ENCODE measurements at regions not wholly inside any gene's neighbourhood (a gene's known extent, or its start where the extent isn't known, plus 50 kb on each side); places are given as distances from the start of the nearest gene placed in this dataset.

DNA sequence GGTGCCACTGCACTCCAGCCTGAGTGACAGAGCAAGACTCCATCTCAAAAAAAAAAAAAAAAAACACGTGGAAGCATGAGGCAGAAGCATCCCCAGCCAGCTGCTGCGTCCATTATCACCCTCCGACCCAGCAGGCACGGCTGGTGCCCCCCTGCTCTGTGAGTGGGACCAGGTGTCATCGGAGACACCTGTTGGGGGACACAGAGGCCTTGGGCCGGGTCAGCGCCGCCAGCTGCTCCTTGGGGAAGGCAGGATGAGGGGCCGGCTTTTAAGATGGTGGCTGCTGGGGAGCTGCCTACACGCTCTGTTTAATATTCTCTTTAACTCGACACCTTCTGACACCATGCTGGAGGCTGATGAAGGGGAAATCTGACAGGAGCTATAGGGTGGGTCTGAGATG is 80.2 kb upstream of the RUFY1 start:
- TF ChIP-seq NFIC (IDR thresholded peaks at IDR 0.05), result no peak

DNA sequence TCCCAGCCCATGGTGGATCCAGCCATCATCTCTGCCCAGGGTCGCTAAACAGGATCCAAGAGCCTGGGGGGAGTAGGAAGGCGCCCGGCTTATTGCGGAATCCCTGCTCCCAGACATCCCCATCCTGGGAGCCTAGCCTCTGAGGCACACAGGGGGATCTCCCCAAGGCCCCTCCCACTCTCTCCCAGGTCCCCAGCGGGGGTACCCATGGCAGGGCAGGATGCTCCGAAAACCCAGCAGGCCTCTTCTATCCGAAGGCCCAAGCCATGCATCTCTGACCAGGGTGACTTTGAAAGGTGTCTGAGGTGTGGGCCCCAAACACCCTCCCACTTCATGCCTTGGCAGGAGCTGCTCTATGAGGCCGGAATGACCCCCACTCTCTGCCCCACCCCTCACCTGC is 81.7 kb upstream of the RUFY1 start:
- TF ChIP-seq TCF12 (IDR thresholded peaks at IDR 0.05; ENCODE audit: low read depth), result no peak
- TF ChIP-seq ZBTB7A (IDR thresholded peaks at IDR 0.05; ENCODE audit: low read depth), result no peak
- TF ChIP-seq RAD21 (IDR thresholded peaks at IDR 0.05; ENCODE audit: low read depth), result no peak
- TF ChIP-seq, protein P1, sequence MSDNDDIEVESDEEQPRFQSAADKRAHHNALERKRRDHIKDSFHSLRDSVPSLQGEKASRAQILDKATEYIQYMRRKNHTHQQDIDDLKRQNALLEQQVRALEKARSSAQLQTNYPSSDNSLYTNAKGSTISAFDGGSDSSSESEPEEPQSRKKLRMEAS (IDR thresholded peaks at IDR 0.05), result no peak

DNA sequence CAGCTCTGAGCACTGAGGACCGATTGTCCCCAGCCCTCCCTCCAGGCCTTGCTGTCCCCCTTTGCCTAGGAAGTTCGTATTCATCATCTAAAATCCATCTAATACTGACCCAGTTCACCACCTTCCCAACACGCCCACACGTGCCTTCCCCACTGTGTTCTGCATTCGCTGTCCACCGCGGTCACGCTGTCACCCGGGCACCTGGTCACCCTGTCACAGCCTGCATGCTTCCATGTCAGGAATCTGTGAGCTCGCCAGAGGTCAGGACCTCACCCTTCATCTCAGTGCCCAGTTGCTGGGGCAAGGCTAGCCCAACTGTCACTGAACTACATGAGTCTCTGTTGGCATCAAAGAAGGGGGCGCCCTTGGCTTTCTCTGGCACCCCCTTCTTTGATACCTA is 82.9 kb upstream of the RUFY1 start:
- TF ChIP-seq EGR1 (IDR thresholded peaks at IDR 0.05), result no peak
- no peak for TF ChIP-seq RAD21 (IDR thresholded peaks at IDR 0.05; ENCODE audit: low read depth)
- TF ChIP-seq, protein P1 (IDR thresholded peaks at IDR 0.05), result no peak
- TF ChIP-seq CEBPB (IDR thresholded peaks at IDR 0.05), result no peak
- TF ChIP-seq TAF1 (IDR thresholded peaks at IDR 0.05; ENCODE audit: low read depth), result no peak
- no peak for TF ChIP-seq TCF12 (IDR thresholded peaks at IDR 0.05; ENCODE audit: low read depth)
- TF ChIP-seq, protein P2, sequence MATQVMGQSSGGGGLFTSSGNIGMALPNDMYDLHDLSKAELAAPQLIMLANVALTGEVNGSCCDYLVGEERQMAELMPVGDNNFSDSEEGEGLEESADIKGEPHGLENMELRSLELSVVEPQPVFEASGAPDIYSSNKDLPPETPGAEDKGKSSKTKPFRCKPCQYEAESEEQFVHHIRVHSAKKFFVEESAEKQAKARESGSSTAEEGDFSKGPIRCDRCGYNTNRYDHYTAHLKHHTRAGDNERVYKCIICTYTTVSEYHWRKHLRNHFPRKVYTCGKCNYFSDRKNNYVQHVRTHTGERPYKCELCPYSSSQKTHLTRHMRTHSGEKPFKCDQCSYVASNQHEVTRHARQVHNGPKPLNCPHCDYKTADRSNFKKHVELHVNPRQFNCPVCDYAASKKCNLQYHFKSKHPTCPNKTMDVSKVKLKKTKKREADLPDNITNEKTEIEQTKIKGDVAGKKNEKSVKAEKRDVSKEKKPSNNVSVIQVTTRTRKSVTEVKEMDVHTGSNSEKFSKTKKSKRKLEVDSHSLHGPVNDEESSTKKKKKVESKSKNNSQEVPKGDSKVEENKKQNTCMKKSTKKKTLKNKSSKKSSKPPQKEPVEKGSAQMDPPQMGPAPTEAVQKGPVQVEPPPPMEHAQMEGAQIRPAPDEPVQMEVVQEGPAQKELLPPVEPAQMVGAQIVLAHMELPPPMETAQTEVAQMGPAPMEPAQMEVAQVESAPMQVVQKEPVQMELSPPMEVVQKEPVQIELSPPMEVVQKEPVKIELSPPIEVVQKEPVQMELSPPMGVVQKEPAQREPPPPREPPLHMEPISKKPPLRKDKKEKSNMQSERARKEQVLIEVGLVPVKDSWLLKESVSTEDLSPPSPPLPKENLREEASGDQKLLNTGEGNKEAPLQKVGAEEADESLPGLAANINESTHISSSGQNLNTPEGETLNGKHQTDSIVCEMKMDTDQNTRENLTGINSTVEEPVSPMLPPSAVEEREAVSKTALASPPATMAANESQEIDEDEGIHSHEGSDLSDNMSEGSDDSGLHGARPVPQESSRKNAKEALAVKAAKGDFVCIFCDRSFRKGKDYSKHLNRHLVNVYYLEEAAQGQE (IDR thresholded peaks at IDR 0.05; ENCODE audit: low read depth), result no peak
- no peak for TF ChIP-seq CREB1 (IDR thresholded peaks at IDR 0.05; ENCODE audit: low read depth)
- TF ChIP-seq YY1 (IDR thresholded peaks at IDR 0.05; ENCODE audit: low read depth), result no peak

DNA sequence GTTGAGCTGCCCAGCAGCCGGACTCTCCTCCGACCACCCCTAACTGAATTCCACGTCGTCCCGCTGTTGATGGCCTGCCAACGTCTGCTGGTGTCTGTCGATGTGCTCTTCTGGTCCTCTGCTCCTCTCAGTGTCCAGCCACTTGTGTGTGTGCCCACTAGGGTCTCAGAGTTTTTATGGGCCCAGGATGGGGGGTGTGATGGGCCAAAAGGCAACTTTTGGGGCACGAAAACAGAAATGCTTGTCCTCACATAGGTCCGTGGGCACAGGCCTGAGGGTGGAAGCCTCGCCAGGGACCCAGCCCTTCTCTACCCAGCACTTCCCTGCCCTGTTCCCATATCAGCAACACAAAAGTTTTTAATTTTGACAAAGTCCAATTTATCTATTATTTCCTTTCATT is 85.7 kb upstream of the RUFY1 start:
- TF ChIP-seq CREB1 (IDR thresholded peaks at IDR 0.05; ENCODE audit: low read depth) (no peak), EGR1 (IDR thresholded peaks at IDR 0.05) (no peak), TEAD4 (IDR thresholded peaks at IDR 0.05) (no peak), FOXM1 (IDR thresholded peaks at IDR 0.05; ENCODE audit: borderline replicate concordance, low read depth) (no peak), EP300 (IDR thresholded peaks at IDR 0.05; ENCODE audit: borderline replicate concordance) (no peak), RAD21 (IDR thresholded peaks at IDR 0.05; ENCODE audit: low read depth) (no peak), YY1 (IDR thresholded peaks at IDR 0.05; ENCODE audit: low read depth) (no peak), NFIC (IDR thresholded peaks at IDR 0.05) (no peak), TAF1 (IDR thresholded peaks at IDR 0.05; ENCODE audit: low read depth) (no peak), TCF12 (IDR thresholded peaks at IDR 0.05; ENCODE audit: low read depth) (no peak), CEBPB (IDR thresholded peaks at IDR 0.05) (no peak), ZBTB7A (IDR thresholded peaks at IDR 0.05; ENCODE audit: low read depth) (no peak)
- TF ChIP-seq, protein P2 (IDR thresholded peaks at IDR 0.05; ENCODE audit: low read depth), result no peak
- TF ChIP-seq, protein P3, sequence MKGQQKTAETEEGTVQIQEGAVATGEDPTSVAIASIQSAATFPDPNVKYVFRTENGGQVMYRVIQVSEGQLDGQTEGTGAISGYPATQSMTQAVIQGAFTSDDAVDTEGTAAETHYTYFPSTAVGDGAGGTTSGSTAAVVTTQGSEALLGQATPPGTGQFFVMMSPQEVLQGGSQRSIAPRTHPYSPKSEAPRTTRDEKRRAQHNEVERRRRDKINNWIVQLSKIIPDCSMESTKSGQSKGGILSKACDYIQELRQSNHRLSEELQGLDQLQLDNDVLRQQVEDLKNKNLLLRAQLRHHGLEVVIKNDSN (IDR thresholded peaks at IDR 0.05), result no peak
- TF ChIP-seq, protein P1 (IDR thresholded peaks at IDR 0.05), result no peak

DNA sequence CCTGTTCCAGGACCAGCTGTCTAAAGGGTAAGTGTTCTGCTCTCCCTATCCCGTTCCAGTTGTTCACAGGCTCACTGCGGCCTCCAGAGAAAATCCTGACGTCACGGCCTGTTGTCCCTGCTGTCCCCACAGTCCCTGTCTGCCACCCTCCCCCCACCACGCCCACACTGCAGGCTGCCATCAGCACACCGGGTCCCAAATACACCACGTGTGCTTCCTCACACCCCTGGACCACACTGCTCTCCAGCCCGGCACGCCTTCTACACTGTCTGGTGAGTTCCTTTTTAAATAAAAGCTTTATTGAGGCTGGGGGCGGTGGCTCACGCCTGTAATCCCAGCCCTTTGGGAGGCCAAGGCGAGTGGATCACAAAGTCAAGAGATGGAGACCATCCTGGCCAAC is 88.3 kb upstream of the RUFY1 start:
- TF ChIP-seq, protein P3 (IDR thresholded peaks at IDR 0.05), result no peak
- TF ChIP-seq CREB1 (IDR thresholded peaks at IDR 0.05; ENCODE audit: low read depth) (no peak), TCF12 (IDR thresholded peaks at IDR 0.05; ENCODE audit: low read depth) (no peak), RAD21 (IDR thresholded peaks at IDR 0.05; ENCODE audit: low read depth) (no peak), FOXM1 (IDR thresholded peaks at IDR 0.05; ENCODE audit: borderline replicate concordance, low read depth) (no peak), TAF1 (IDR thresholded peaks at IDR 0.05; ENCODE audit: low read depth) (no peak), EGR1 (IDR thresholded peaks at IDR 0.05) (no peak), TEAD4 (IDR thresholded peaks at IDR 0.05) (no peak), CEBPB (IDR thresholded peaks at IDR 0.05) (no peak), YY1 (IDR thresholded peaks at IDR 0.05; ENCODE audit: low read depth) (no peak), EP300 (IDR thresholded peaks at IDR 0.05; ENCODE audit: borderline replicate concordance) (no peak), NFIC (IDR thresholded peaks at IDR 0.05) (no peak)
- TF ChIP-seq, protein P2 (IDR thresholded peaks at IDR 0.05; ENCODE audit: low read depth), result no peak
- TF ChIP-seq, protein P1 (IDR thresholded peaks at IDR 0.05), result no peak
